Astrocyte (in vitro differentiated cells and primary cell): ENCODE measurements at regions not wholly inside any gene's neighbourhood (a gene's known extent, or its start where the extent isn't known, plus 50 kb on each side); places are given as distances from the start of the nearest gene placed in this dataset.
"Not testable (repeated sequence)": the region's sequence is repeated elsewhere in the genome, so short reads cannot be mapped to it uniquely, and the experiment has no call there.

Source experiments
- EZH2 ChIP-seq: IDR thresholded peaks from 2 replicates; pipeline ENCODE4 v1.6.1; 2012; ENCODE audit warnings: mild to moderate bottlenecking, low read length, inconsistent platforms; ENCODE audit not compliant: insufficient read depth
- TF ChIP-seq, protein P1 (sequence below): IDR thresholded peaks from 2 replicates; pipeline ENCODE4 v1.5.1; 2011; ENCODE audit warnings: low read depth, mild to moderate bottlenecking, inconsistent platforms, low read length, moderate library complexity; ENCODE audit not compliant: insufficient read depth

- TF ChIP-seq, protein P1, sequence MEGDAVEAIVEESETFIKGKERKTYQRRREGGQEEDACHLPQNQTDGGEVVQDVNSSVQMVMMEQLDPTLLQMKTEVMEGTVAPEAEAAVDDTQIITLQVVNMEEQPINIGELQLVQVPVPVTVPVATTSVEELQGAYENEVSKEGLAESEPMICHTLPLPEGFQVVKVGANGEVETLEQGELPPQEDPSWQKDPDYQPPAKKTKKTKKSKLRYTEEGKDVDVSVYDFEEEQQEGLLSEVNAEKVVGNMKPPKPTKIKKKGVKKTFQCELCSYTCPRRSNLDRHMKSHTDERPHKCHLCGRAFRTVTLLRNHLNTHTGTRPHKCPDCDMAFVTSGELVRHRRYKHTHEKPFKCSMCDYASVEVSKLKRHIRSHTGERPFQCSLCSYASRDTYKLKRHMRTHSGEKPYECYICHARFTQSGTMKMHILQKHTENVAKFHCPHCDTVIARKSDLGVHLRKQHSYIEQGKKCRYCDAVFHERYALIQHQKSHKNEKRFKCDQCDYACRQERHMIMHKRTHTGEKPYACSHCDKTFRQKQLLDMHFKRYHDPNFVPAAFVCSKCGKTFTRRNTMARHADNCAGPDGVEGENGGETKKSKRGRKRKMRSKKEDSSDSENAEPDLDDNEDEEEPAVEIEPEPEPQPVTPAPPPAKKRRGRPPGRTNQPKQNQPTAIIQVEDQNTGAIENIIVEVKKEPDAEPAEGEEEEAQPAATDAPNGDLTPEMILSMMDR = not testable (repeated sequence)
- TF ChIP-seq EZH2 = not testable (repeated sequence)
These were observed 75.9 kb downstream of the KCNJ18 start for GRCh38 chr17:21768244-21768643.
